Mucosa of descending colon (tissue), 3 donors: ENCODE measurements at regions not wholly inside any gene's neighbourhood (a gene's known extent, or its start where the extent isn't known, plus 50 kb on each side); places are given as distances from the start of the nearest gene placed in this dataset.

Experiments
- ATAC-seq: fragments of 200-7000 bp; cut with Tn5 transposase; one replicate; pipeline ENCODE4 v1.9.1; 2020; ENCODE audit warnings: mild to moderate bottlenecking, moderate library complexity
- DNase-seq, 3 donors: peaks; one replicate each; pipeline ENCODE4 v3.0.0-alpha.2; 2020
- H3K36me3 ChIP-seq: fragments of 200-600 bp; one replicate; pipeline ENCODE4 v1.8.0; 2021; ENCODE audit warnings: low read depth, mild to moderate bottlenecking
- H3K4me1 ChIP-seq: fragments of 200-600 bp; one replicate; pipeline ENCODE4 v1.8.0; 2021; ENCODE audit warnings: low read depth, mild to moderate bottlenecking
- H3K4me3 ChIP-seq: fragments of 200-600 bp; one replicate; pipeline ENCODE4 v1.8.0; 2021; ENCODE audit warnings: mild to moderate bottlenecking
- H3K9me3 ChIP-seq: fragments of 200-600 bp; one replicate; pipeline ENCODE4 v1.8.0; 2021; ENCODE audit warnings: mild to moderate bottlenecking
- intact Hi-C, 2 donors: fragments of 100-400 bp; cut with DNase I in 1 of 2; cut with micrococcal nuclease in 1 of 2; formaldehyde crosslinking; loops; one replicate each; pipeline versions ENCODE4 v1.11.0 to v1.11.1; 2022; cut with DNase I, micrococcal nuclease
- TF ChIP-seq, protein P1 (sequence below): fragments of 200-600 bp; IDR thresholded peaks from one replicate; pipeline ENCODE4 v1.8.0; 2022; ENCODE audit warnings: antibody characterized with exemption, mild to moderate bottlenecking
- donor health status: DM: no; HTN: no; CAD: no; lungs with moderate emphysema.
- donor health status: DM: no; HTN: no; CAD: no.
- donor health status: DM: no; HTN: yes; CAD: no.

GRCh38 chr16:51869176-51869575, 677.8 kb downstream of the TOX3 start:
- DNase-seq = no peak
- TF ChIP-seq, protein P1, sequence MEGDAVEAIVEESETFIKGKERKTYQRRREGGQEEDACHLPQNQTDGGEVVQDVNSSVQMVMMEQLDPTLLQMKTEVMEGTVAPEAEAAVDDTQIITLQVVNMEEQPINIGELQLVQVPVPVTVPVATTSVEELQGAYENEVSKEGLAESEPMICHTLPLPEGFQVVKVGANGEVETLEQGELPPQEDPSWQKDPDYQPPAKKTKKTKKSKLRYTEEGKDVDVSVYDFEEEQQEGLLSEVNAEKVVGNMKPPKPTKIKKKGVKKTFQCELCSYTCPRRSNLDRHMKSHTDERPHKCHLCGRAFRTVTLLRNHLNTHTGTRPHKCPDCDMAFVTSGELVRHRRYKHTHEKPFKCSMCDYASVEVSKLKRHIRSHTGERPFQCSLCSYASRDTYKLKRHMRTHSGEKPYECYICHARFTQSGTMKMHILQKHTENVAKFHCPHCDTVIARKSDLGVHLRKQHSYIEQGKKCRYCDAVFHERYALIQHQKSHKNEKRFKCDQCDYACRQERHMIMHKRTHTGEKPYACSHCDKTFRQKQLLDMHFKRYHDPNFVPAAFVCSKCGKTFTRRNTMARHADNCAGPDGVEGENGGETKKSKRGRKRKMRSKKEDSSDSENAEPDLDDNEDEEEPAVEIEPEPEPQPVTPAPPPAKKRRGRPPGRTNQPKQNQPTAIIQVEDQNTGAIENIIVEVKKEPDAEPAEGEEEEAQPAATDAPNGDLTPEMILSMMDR = no peak
- no peaks in the 10 kb centered on the region for H3K9me3 ChIP-seq
- intact Hi-C loops = no loop called here
- ATAC-seq = no peak
- no peaks in the 10 kb centered on the region for H3K36me3 ChIP-seq
- no peaks in the 10 kb centered on the region for H3K4me1 ChIP-seq
- H3K4me3 ChIP-seq = no peak overlapping the region

GRCh38 chr16:51868631-51869030, 678.3 kb downstream of the TOX3 start:
- no peak for DNase-seq
- ATAC-seq = no peak
- TF ChIP-seq, protein P1 = no peak

DNA sequence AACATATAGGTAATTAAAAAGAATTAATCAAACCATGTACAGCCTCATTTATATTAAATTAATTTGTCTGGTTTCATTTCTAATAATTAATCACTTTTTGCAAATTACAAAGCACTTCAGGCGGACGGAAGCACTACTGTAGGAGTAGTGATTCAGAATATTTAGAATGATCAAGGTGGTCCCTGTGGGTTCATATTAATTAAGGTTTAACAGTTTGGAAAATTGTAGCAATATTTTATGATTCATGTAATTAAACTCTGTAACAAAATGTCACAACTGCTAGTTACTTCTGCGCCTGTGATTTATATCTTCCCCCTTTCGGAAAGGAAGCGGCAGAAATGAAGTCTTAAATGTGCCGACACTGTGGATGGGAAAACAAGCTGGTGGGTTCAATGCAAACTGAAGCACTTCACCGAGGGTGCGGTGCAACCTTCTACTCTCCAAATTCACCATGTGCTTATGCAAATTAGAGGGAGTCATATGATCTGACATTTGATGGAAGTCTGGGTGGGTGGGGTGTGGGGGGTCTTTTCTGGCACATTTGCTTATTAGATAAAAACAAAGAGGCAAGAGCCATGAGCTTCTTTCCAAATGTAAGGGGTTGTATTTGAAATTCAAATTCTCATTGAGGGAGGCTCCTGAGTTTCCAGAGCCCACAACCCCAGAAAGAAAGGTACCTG, 679.4 kb downstream of the TOX3 start:
- Histone ChIP-seq H3K36me3 (no peaks in the 10 kb centered on the region), H3K4me1 (no peaks in the 10 kb centered on the region), H3K9me3 (no peaks in the 10 kb centered on the region), H3K4me3 (no peak overlapping the region)
- no peak for DNase-seq
- intact Hi-C loops = no loop called here
- no peak for ATAC-seq
- TF ChIP-seq, protein P1 = no peak

More at GRCh38 chr16:51868631-51869030, 678.3 kb downstream of the TOX3 start:
- Histone ChIP-seq H3K9me3 (no peaks in the 10 kb centered on the region), H3K4me3 (no peak overlapping the region), H3K4me1 (no peaks in the 10 kb centered on the region), H3K36me3 (no peaks in the 10 kb centered on the region)
- intact Hi-C loops = no loop called here

GRCh38 chr16:51864575-51864974, 682.4 kb downstream of the TOX3 start:
- TF ChIP-seq, protein P1 = no peak
- ATAC-seq (no peak), DNase-seq (no peak)
- intact Hi-C loops = no loop called here
- Histone ChIP-seq H3K36me3 (no peaks in the 10 kb centered on the region), H3K9me3 (no peaks in the 10 kb centered on the region), H3K4me1 (no peaks in the 10 kb centered on the region), H3K4me3 (no peak overlapping the region)

GRCh38 chr16:51854401-51854951, 692.5 kb downstream of the TOX3 start:
- no peak overlapping the region for H3K4me3 ChIP-seq
- intact Hi-C loops = no loop called here
- H3K9me3 ChIP-seq = no peaks in the 10 kb centered on the region
- H3K36me3 ChIP-seq = no peaks in the 10 kb centered on the region
- TF ChIP-seq, protein P1 = no peak
- H3K4me1 ChIP-seq = no peaks in the 10 kb centered on the region
- no peak for ATAC-seq
- no peak for DNase-seq
